Smooth muscle cell (in vitro differentiated cells): ENCODE measurements at regions not wholly inside any gene's neighbourhood (a gene's known extent, or its start where the extent isn't known, plus 50 kb on each side); places are given as distances from the start of the nearest gene placed in this dataset.

Experiments
- DNase-seq: peaks from one replicate; lab custom pipeline; 2025; ENCODE audit not compliant: unreplicated experiment; lab: John Stamatoyannopoulos, UW
- H2AFZ ChIP-seq: fragments of 200-600 bp; sonication (generic); 2 replicates; pipeline ENCODE4 v1.6.0; 2016; ENCODE audit warnings: antibody characterized with exemption, low read depth, mild to moderate bottlenecking
- H3F3A ChIP-seq: fragments of 200-600 bp; sonication (generic); 2 replicates; pipeline ENCODE4 v1.6.0; 2017; ENCODE audit warnings: antibody characterized with exemption, low read depth
- H3K27ac ChIP-seq: fragments of 200-600 bp; sonication (generic); 2 replicates; pipeline ENCODE4 v1.5.1; 2016; ENCODE audit warnings: low read depth, mild to moderate bottlenecking
- H3K27me3 ChIP-seq: fragments of 200-600 bp; sonication (generic); 2 replicates; pipeline ENCODE4 v1.6.1; 2016; ENCODE audit warnings: low read depth, mild to moderate bottlenecking
- H3K36me3 ChIP-seq: fragments of 200-600 bp; sonication (generic); 2 replicates; pipeline ENCODE4 v1.5.1; 2016; ENCODE audit warnings: low read depth
- H3K4me1 ChIP-seq: fragments of 200-600 bp; sonication (generic); 2 replicates; pipeline ENCODE4 v1.5.1; 2016; ENCODE audit warnings: low read depth
- H3K4me2 ChIP-seq: fragments of 200-600 bp; sonication (generic); 2 replicates; pipeline ENCODE4 v1.6.0; 2016; ENCODE audit warnings: mild to moderate bottlenecking
- H3K4me3 ChIP-seq: fragments of 200-600 bp; sonication (generic); 2 replicates; pipeline ENCODE4 v1.5.1; 2016; ENCODE audit warnings: mild to moderate bottlenecking
- H3K79me2 ChIP-seq: fragments of 200-600 bp; sonication (generic); 2 replicates; pipeline ENCODE4 v1.6.0; 2016; ENCODE audit warnings: low read depth, mild to moderate bottlenecking
- H3K9ac ChIP-seq: fragments of 200-600 bp; sonication (generic); 2 replicates; pipeline ENCODE4 v1.6.0; 2016; ENCODE audit warnings: low read depth
- H3K9me3 ChIP-seq: fragments of 200-600 bp; sonication (generic); replicated peaks from 2 replicates; pipeline ENCODE4 v1.5.1; 2016; ENCODE audit warnings: low read depth
- H4K20me1 ChIP-seq: fragments of 200-600 bp; sonication (generic); 2 replicates; pipeline ENCODE4 v1.6.0; 2016; ENCODE audit warnings: low read depth
- CTCF ChIP-seq: fragments of 200-600 bp; sonication (generic); IDR thresholded peaks from 2 replicates; pipeline ENCODE4 v1.5.1; 2017; ENCODE audit warnings: borderline replicate concordance, mild to moderate bottlenecking, antibody characterized with exemption; ENCODE audit not compliant: insufficient read depth, poor library complexity, severe bottlenecking
- WGBS: methylation state at CpG from one replicate; pipeline ENCODE4 v1.1.7; 2016; ENCODE audit warnings: low lambda C conversion rate; 5-methylcytosine and 5-hydroxymethylcytosine counted together

GRCh38 chr18:64992654-64993053 lies 758.2 kb upstream of the CDH7 start:
- no peaks in the 10 kb centered on the region for H3K9me3 ChIP-seq
- no peaks in the 10 kb centered on the region for H4K20me1 ChIP-seq
- 84% methylated on average over 1 of the region's 1 CpG for WGBS
- no peak for TF ChIP-seq CTCF
- no peaks in the 10 kb centered on the region for H3K36me3 ChIP-seq
- no peak overlapping the region for H3K9ac ChIP-seq
- DNase-seq = no peak
- no peak overlapping the region for H3K4me2 ChIP-seq
- no peak overlapping the region for H2AFZ ChIP-seq
- no peaks in the 10 kb centered on the region for H3K27me3 ChIP-seq
- H3K4me3 ChIP-seq = no peak overlapping the region
- H3F3A ChIP-seq = no peaks in the 10 kb centered on the region
- no peaks in the 10 kb centered on the region for H3K79me2 ChIP-seq
- H3K27ac ChIP-seq = no peak overlapping the region
- no peaks in the 10 kb centered on the region for H3K4me1 ChIP-seq

- Histone ChIP-seq H3K36me3 (no peaks in the 10 kb centered on the region), H2AFZ (no peak overlapping the region)
Observed at GRCh38 chr18:64991102-64991501, 759.7 kb upstream of the CDH7 start.

GRCh38 chr18:64986906-64987495 lies 763.8 kb upstream of the CDH7 start:
- Histone ChIP-seq H3F3A (no peaks in the 10 kb centered on the region), H4K20me1 (no peaks in the 10 kb centered on the region), H3K27ac (no peak overlapping the region), H3K79me2 (no peaks in the 10 kb centered on the region), H3K4me1 (no peaks in the 10 kb centered on the region), H3K9ac (no peak overlapping the region), H3K36me3 (no peaks in the 10 kb centered on the region), H3K9me3 (no peaks in the 10 kb centered on the region), H3K27me3 (no peaks in the 10 kb centered on the region), H2AFZ (no peak overlapping the region), H3K4me2 (no peak overlapping the region), H3K4me3 (no peak overlapping the region)
- DNase-seq = no peak
- TF ChIP-seq CTCF = no peak
- WGBS = 73% methylated on average over 3 of the region's 3 CpGs

More at GRCh38 chr18:64991102-64991501, 759.7 kb upstream of the CDH7 start:
- H3F3A ChIP-seq = no peaks in the 10 kb centered on the region
- H3K9me3 ChIP-seq = no peaks in the 10 kb centered on the region
- H3K4me3 ChIP-seq = no peak overlapping the region
- H3K27ac ChIP-seq = no peak overlapping the region
- no peaks in the 10 kb centered on the region for H4K20me1 ChIP-seq
- H3K4me2 ChIP-seq = no peak overlapping the region
- H3K27me3 ChIP-seq = no peaks in the 10 kb centered on the region
- no peak overlapping the region for H3K9ac ChIP-seq
- TF ChIP-seq CTCF = no peak
- H3K79me2 ChIP-seq = no peaks in the 10 kb centered on the region
- no peak for DNase-seq
- H3K4me1 ChIP-seq = no peaks in the 10 kb centered on the region
- WGBS = 94% methylated on average over 5 of the region's 5 CpGs
